Ovary (tissue), 3 donors: ENCODE measurements at regions not wholly inside any gene's neighbourhood (a gene's known extent, or its start where the extent isn't known, plus 50 kb on each side); places are given as distances from the start of the nearest gene placed in this dataset.

Source experiments
- CTCF ChIP-seq, 3 donors: fragments of 450-650 bp in 2 of 3; fragments of 200-600 bp in 1 of 3; IDR thresholded peaks; one replicate each; pipeline versions ENCODE4 v1.5.1 to v1.8.0; 2016 to 2022; ENCODE audit warnings: antibody characterized with exemption in 3 of 3, mild to moderate bottlenecking in 1 of 3
- EP300 ChIP-seq: sonication (generic); formaldehyde crosslinking; IDR thresholded peaks from one replicate; pipeline ENCODE4 v1.6.1; 2017; ENCODE audit warnings: antibody characterized with exemption
- donor health status: DM: no; HTN: no; CAD: no.

- TF ChIP-seq CTCF (IDR thresholded peaks at IDR 0.05) (no peak), EP300 (no peak)
Observed at GRCh38 chr9:8114826-8115225, 315.2 kb upstream of the DMAC1 start.
